Activated CD8-positive, alpha-beta memory T cell treated with anti-CD3 and anti-CD28 coated beads for 24 hours (primary cell): ENCODE measurements at regions not wholly inside any gene's neighbourhood (a gene's known extent, or its start where the extent isn't known, plus 50 kb on each side); places are given as distances from the start of the nearest gene placed in this dataset.
"Not testable (repeated sequence)": the region's sequence is repeated elsewhere in the genome, so short reads cannot be mapped to it uniquely, and the experiment has no call there.

Experiments
- DNase-seq: peaks from one replicate; pipeline ENCODE4 v3.0.0-alpha.2; 2020

DNA sequence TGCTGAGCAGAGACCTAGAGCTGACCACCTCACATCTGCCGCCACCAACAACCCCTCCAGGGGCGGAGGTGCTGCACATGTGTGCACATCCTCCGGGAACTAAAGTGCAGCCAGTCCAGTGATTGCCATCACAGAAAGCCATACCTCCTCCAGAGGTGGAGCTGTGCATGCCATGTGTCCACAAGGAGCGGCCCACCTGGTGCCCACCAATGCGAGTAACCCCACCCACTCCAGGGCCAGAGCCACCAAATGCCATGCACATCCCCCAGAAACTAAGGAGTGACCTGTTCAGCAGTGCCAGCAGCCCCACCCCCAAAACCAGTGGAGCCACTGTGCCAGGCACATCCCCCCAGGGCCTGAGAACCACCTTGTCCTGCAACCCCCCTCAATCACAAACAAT is 557.9 kb downstream of the UQCRFS1 start:
- DNase-seq, result no peak

DNA sequence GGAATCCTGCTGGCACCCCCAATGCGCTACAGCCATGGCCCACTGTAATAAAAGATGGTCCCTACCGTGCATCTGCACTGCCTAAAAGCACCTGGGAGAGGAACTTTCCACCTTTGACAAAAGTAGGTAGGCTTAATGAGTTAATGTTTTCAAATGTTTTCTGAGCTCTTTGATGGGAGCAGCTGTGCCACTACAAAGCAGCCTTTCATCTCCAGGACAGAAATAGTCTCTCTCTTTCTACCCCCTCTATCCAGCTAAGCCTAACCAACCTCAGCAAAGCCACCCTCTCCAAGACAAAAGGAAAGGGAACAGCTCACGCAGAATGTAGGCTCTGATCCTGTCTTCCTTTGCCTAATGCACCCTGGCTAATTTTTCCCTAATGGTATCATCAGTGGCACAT is 560.2 kb downstream of the UQCRFS1 start:
- no peak for DNase-seq

DNA sequence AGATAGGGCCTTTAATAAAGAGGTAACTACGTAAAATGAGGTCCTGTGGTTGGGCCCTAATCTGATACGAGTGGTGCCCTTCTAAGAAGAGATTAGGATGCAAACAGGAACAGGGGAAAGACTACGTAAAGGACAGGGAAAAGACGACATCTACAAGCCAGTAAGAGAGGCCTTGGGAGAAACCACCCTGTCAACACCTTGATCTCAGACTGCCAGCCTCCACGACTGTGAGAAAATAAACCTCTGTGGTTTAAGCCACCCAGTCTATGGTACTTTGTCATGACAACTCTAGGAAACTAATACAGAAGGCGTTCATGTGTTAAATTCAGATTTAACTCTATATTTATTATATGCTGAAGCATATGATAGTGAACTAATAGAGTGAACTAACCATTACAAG is 566.3 kb downstream of the UQCRFS1 start:
- no peak for DNase-seq

DNA sequence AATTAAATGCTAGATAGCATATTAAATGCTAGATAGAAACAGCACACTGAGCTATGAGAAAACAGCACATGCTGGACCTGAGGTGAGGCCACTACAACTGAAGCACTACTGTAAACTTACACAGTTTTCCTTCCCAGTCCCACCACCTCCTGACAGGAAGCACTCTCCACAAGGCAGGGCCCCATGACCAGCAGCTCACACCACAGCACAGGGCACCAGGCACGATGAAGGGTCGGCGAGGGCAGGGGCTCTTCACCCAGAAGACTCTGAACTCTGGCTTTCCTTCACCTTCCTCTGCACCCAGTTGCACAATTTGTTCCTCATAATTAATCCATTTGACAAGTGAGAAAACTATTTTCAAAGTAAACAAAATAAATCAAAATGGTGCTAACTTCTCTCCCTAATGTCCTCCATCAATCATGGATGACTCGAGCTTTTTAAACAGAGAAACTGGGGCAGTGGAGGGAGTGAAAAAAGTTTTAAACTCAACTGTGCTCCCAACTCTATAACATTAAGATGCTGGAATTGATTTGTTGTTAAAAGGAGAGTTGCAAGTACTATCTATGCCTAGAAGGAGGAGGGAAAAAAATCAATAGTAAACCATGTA is 568.7 kb downstream of the UQCRFS1 start:
- DNase-seq, result no peak

DNA sequence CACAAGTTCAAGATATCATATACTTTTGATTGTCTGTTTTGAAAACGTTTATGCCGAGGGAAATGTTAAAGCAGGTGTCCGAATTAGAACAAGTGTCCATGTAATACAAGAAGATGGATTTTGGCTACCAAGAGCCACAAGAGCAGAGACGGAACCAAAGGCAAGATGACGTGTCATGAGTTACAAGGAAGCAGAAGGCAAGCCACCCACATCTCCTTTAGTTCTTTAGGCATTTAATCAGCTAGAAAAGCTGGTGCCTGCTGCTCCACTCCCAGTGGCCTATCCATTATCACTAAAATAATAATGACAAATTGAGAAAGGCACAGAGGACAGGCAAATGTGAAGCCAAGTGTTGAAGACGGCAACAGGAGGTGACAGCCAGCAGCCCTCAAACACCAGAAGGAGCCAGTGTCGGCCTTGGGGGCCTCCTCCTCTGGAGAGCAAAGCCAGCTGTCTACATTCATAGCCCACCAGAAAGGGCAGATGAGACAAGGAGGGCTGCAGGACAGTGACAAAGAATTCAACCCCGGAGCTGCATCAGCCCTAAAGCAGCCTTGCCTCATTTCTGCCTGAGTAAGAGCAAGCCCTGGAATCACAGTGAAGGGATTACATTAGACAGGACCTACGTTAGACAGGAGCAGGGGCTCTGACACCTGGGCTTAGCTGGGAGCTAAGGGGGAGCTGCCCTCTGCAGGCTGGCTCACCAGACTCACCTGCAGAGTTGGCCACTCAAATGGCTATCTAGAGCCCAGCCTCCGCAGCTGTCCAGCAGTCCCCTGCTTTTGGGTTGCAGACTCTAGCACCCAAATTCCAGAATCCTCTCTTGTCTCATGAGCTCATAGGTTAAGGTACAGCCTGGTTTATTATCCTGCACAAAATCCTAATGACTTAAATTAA is 569.9 kb downstream of the UQCRFS1 start:
- DNase-seq, result no peak

DNA sequence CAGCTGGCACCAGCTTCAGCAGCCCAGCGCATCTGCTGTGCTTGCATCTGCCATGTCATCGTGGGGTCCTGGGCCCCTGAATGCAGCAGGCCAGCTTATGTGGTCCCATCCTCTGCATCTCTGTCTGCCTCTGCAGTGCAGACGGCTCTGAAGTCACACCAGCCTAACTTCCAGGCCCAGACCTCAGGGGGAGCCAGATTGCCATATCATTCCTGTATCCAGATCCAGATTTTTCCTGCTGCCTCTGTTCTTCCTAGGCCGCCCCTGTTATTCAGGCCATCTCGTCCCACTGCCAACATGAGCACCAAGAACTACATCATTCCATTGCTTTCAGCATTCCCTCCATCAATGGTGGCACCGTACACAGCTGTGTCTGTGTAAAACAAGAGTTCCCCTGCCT is 571.6 kb downstream of the UQCRFS1 start:
- no peak for DNase-seq

DNA sequence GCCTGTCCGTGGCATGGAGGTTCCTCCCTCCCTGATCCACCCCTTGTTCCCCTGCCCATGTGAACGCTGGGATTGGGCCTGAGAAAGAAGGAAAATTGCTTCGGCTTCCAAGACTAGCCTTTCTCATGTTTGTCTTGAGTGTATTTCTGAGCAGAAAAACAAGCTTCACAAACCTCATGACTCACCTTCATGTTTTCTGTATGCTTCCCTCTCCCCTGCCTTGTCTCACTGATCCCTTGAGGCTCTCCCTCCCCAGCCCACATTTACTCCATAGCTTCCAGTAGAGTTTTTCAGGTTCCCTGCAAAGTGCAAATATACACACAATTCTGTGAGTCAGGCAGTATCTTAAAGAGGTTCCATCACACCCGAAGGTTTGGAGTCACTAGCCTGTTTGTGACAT is 572.4 kb downstream of the UQCRFS1 start:
- no peak for DNase-seq

DNA sequence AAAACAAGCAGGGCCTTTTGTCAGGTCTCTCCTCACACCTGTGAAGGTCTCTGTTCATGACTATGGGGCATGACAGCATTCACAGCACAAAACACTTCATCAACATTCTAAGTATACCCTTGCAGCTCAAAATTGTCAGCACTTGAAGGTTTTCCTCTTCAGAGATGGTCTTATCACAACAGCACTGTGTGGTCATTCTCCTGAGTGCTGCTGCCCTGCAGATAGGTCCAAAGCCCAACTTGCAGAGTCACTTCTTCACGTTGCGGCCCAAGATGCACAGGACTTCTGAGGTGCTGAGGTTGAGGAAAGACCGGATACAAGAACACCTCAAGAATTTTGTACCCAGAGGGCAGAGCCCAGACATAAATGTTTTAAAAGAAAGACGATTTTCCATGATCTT is 574.5 kb downstream of the UQCRFS1 start:
- no peak for DNase-seq

DNA sequence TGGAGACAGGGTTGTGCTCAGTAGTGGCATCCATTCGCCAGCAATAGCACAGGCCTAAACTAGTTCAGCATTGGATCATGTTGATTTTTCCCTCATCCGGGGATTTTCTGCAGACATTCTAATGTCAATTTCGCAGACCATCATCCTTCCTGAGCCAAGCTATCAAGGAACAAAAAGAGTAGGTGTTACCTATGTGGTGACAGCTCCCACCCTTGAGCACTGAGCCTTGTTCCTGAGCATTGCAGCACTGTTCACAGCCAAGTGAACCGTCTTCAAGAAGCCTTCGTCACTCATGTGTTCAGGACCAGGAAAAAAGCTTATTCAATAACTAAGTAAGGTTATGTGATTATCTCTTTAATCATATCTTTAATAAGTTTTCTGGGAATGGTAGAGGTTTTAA is 576.2 kb downstream of the UQCRFS1 start:
- DNase-seq, result no peak

DNA sequence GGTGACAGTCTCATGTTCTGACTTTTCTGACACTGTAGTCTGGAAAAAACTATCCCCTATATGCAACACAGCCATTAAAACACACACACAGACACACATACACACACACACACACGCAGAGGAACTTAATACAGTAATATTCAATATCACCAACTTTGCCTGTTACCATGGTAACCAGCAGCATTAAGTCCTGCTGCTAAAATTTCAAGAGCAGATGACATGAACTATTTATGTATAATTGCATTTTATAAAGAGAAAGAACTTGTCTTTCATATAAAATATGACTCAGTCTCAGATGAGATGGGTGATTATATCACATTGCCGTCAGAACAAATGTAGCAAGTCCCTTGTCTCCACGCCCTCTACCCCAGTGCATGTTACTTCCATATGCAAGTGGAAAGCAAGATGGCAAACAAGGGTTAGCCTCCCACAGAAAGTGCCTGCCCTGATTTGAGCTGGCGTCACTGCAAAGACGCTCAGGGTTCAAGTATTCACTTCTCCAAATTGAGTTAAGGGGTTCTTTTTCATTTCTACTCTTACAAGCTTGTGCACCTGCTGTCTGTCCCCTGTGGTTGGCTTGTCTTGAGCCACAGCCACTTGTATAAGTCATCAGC is 576.8 kb downstream of the UQCRFS1 start:
- no peak for DNase-seq

DNA sequence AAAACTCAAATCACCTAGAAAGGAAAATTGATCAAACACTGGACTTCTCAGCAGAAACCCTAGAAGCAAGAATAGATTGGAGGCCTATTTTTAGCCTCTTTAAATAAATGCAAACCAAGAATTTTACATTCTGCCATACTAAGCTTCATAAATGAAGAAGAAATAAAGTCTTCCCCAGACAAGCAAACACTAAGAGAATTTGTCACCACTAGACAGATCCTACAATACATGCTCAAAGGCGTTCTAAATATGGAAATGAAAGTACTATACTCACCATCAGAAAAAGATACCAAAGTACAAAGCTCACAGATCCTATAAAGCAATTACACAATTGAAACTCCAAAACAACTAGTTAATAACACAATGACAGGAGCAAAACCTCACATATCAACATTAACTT is 578.1 kb downstream of the UQCRFS1 start:
- DNase-seq, result no peak

DNA sequence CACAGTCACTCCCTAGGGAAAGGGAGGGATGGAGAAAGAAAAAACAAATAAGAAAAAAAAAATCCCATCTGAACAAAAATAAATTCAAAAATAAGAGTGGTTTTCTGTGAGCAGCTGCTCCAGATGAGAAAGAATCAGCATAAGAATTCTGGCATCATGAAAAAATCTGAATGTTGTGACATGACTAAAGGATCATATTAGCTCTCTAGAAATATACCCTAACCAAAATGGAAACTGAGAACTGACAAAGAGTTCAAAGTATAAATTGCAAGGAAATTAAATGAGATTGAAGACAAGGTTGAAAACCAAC is 579.0 kb downstream of the UQCRFS1 start:
- DNase-seq, result no peak

DNA sequence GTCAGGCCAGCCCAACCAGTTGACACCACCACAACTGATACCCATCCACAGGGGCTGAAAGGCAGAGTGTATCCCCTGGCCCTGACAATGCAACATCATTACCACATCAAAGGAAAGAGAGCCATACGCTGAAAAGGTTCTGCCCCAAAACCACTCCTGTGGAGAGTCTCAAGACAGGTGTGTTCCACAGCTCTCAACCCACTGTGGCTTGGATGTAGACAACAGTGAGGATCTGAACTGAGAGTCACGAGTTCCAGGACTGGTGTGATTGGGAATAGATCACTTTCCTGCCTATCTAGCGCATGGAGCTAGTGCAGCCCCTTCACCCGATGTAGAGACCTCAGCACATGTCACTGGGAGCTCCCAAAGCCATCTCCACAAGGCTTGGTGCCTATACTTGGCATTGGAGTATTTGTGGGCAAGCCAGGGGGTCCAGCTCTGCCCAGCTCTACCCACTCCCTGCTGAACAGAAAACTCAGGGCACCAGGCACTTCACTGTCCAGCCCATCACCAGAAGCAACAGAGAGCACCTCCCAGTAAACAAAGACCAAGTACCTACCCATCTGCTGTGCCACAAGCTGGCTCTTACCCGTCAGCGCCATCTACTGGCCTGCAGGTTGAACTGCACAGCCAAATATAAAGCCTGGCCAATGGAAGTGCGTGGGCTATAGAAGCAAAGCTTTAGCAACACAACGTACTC is 579.5 kb downstream of the UQCRFS1 start:
- peak; percentile 73 for DNase-seq

DNA sequence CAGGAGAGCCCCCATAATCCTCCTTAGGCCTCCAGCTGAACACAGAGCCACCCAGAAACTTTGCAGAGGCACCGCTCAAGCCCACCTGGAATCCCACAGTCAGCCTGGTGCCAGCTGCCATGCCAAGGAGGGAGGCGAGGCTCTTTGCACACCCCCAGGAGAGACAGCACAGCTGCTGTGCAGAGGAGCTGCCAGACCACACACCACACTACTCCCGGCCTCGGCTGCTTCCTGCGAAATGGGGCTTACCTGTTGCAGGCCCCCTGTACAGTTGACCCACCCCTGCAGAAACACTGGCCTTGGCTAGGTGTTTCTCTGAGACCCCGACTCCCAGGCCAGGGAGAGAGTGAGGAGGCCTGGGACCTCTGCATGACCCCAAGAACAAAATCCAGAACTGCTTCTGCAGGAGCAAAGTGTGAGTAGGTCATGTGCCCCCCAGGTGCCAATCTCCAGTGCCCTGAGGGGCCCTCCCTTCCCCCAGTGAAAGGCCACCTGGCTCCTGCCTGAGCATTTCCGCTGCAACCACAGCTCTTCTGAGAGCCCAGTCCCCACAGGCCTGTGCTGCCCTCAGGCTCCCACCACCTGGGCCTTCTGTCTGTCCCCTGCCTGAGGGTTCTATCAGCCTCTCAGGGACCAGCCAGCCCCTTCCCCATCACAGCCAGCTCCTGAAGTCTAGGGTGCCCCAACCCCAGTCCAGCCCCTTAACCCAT is 580.4 kb downstream of the UQCRFS1 start:
- DNase-seq, result no peak

DNA sequence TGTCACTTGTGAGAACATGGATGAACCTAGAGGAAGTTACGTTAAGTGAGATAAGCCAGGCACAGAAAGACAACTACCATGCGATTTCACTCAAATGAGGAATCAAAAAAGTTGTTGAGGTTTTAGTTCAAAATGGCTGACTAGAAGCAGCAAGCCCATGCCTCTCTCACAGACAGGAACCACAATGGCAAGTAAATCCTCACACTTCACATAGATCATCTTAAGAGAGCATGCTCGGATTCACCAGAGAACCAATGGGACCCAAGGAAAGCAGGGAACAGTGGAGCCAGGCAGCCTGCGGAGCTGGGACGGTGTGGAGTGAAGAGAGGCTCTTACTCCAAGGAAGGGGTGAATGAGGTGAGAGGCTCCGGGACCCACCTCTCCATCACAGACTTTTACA is 581.0 kb downstream of the UQCRFS1 start:
- no peak for DNase-seq

DNA sequence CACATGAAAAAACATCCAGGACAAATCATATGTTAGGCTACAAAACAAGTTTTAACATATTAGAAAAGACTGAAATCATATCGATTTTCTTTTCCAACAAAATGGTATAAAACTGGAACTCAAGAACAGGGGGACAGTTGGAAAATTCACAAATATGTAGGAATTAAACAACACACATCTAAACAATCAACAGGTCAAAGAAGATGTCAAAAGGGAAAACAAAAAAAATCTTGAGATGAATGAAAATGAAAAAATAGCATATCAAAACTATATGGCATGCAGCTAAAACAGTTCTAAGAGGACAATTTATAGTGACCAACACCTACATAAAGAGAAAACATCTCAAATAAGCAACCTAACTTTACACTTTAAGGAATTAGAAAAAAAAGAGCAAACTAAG is 585.3 kb downstream of the UQCRFS1 start:
- no peak for DNase-seq

DNA sequence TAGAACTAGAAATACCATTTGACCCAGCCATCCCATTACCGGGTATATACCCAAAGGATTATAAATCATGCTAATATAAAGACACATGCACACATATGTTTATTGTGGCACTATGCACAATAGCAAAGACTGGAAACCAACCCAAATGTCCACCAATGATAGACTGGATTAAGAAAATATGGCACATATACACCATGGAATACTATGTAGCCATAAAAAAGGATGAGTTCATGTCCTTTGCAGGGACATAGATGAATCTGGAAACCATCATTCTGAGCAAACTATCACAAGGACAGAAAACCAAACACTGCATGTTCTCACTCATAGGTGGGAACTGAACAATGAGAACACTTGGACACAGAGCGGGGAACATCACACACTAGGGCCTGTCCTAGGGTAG is 586.5 kb downstream of the UQCRFS1 start:
- not testable (repeated sequence) for DNase-seq

DNA sequence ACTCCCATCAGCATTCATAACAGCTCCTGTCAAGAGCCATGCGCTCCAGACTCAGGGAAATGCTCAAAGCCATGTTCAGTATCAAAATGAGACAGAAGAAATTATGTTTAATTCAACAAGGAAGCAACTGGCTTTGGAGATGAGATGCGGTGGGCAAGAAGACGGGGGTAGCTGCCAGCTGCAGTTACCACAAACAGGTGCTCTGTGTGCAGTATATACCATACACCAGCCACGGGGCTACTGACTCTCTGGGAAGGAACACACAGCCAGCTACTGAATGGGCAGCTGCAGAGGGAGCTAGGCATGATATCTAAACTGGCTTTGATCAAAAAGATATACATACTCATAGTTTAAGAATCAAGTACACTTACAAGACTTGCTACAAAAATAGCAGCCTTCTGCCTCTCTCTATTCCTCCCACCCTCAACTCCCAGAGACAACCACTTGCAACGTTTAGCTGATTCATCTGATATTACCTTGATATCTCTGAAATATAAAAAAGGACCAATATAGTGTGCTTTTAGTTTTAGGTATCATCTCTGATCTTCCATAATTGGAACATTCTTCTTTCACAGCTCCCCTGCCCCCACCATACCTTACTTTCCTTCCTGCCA is 593.0 kb downstream of the UQCRFS1 start:
- DNase-seq, result no peak

DNA sequence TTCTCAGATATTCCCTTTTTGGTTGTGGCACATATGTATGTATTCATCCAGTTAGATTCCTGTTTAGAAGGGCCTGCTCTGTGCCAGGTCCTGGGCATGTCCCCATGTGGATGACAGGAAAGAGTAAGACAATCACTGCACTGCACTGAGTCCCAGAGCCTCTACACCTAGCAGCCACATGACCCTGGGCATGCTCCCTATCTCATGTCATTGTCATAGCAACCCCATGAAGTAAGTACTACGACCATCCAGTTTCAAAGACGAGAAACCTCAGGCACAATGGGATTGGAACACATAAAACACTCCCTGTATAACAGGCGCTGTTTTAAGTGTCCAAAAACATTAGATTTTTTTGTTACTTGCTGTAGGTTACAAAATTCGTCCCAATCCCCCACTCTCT is 594.4 kb downstream of the UQCRFS1 start:
- no peak for DNase-seq

DNA sequence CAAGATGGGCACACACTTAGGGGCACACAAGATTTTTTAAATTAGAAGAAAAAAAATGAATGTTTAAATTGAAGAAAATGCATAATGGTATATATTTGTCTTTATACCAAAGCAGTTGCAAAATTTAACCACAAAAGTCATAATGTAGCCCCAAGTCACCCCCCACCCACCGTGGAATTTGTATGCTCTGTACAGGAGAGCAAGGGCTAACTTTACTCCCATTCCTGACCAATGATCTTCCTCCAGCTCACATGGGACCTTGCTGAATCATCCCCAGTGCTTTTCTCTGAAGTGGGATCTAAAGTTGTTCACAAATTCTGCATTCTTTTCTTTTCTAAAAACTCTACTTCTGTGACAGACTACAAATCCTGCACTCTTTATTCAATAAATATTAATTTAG is 597.0 kb downstream of the UQCRFS1 start:
- no peak for DNase-seq

DNA sequence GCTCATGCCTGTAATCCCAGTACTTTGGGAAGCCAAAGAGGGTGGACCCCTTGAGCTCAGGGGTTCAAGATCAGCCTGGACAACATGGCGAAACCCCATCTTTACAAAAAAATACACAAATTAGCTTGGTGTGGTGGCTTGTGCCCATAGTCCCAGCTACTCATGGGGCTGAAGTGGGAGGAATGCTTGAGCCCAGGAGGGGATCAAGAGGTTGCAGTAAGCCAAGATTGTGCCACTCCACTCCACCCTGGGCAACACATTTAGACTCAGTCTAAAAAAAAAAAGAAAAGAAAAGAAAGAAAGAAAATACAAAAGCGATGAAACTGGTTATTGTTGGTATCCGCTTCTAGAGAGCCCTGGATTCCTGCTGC is 597.4 kb downstream of the UQCRFS1 start:
- DNase-seq, result no peak

DNA sequence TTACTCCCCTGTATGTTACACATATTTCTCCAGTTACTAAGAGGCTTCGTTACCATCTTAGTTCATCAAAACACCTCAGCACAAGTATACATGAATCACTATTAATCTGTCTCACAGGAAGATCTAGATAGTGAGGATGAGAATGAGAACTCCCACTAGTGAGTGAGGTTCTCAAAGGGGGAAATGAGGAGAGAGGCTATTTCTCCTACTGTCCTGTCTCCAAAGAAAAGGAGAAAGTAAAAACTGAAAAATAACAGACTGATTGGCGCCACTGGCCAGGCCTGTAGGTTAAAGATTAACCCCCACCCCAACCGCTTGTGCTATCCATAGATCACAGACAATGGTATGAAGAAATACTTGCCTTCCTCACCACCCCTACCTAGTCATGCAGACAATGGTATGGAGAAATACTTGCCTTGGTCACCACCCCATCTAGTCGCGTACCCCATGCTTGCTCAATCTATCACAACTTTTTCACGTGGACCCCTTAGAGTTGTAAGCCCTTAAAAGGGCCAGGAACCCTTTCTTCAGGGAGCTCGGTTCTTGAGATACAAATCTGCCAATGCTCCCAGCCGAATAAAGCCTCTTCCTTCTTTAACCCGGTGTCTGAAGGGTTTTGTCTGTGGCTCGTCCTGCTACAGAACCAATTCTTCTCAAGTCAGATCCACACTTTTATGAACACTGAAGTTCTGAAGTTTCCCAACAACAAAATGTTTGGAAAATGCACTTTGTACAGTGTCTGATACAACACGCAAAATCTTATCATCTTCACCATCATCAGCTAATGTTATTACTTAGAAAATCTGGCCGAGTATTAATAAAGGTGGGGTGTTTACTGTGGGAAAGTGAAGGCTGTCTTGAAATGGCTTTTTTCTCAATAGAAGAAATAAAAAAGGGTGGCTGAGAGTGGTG is 598.1 kb downstream of the UQCRFS1 start:
- no peak for DNase-seq
